HCT116 (cell line): ENCODE measurements at regions not wholly inside any gene's neighbourhood (a gene's known extent, or its start where the extent isn't known, plus 50 kb on each side); places are given as distances from the start of the nearest gene placed in this dataset.

Experiments used
- ATAC-seq: fragments of 200-7000 bp; cut with Tn5 transposase; 2 replicates; pipeline ENCODE4 v1.9.1; 2020; ENCODE audit warnings: mild to moderate bottlenecking, moderate library complexity
- BruUV-seq: library from RNA; stranded (reverse); fragments of 400-500 nt; replicated peaks from 2 replicates; lab custom pipeline; 2021; lab: Mats Ljungman, UMichigan
- CTCF ChIA-PET: fragments of 300-600 bp; sonication (Branson Sonifier 250); formaldehyde crosslinking; loops from one replicate; lab custom pipeline; 2021; ENCODE audit warnings: antibody characterized with exemption; lab: Charles Lee
- POLR2A ChIA-PET: fragments of 300-600, 350-600 bp; sonication (Branson Sonifier 250); formaldehyde crosslinking; loops from one replicate; lab custom pipeline; 2021; ENCODE audit warnings: antibody characterized with exemption; lab: Charles Lee
- RAD21 ChIA-PET, 2 experiments: fragments of 300-600 bp; sonication (Branson Sonifier 250); formaldehyde crosslinking; loops; one replicate each; lab custom pipeline; 2023; ENCODE audit warnings: low total read pairs in 2 of 2; ENCODE audit not compliant: uncharacterized antibody in 2 of 2, unreplicated experiment in 2 of 2, low non-redundant PET in 1 of 2; lab: Charles Lee
- DNase-seq: peaks from one replicate; pipeline ENCODE4 v3.0.0-alpha.2; 2010; ENCODE audit warnings: low read depth, low spot score
- H2AFZ ChIP-seq: fragments of 200-600 bp; shearing (Covaris generic), sonication (generic); 2 replicates; pipeline ENCODE4 v1.6.1; 2017; ENCODE audit warnings: low read depth, mixed run types, mixed read lengths, antibody characterized with exemption, low read length; ENCODE audit not compliant: poor library complexity, severe bottlenecking
- H3K27ac ChIP-seq: 2 replicates; pipeline ENCODE4 v1.5.1; 2012; ENCODE audit warnings: low read depth, low read length
- H3K27me3 ChIP-seq: fragments of 200-600 bp; sonication (generic); 2 replicates; pipeline ENCODE4 v1.6.1; 2016; ENCODE audit warnings: mixed run types, low read length, mixed read lengths; ENCODE audit not compliant: insufficient read depth
- H3K36me3 ChIP-seq, 2 experiments: fragments of 200-500 bp in 1 of 2; fragments of 200-600 bp in 1 of 2; sonication (Bioruptor generic) in 1 of 2; sonication (generic) in 1 of 2; 2 replicates each; pipeline versions ENCODE4 v1.5.1 to v1.6.1; 2014 to 2016; ENCODE audit warnings: low read length in 2 of 2, inconsistent platforms in 1 of 2, mixed read lengths in 1 of 2, mixed run types in 1 of 2; ENCODE audit not compliant: insufficient read depth in 2 of 2, control insufficient read depth in 1 of 2
- H3K4me1 ChIP-seq, 2 experiments: fragments of 200-600 bp in 1 of 2; sonication (generic) in 1 of 2; 2 replicates each; pipeline versions ENCODE4 v1.5.1 to v1.6.1; 2012 to 2017; ENCODE audit warnings: low read length in 2 of 2, inconsistent platforms in 1 of 2, mild to moderate bottlenecking in 1 of 2, mixed read lengths in 1 of 2, mixed run types in 1 of 2, moderate library complexity in 1 of 2; ENCODE audit not compliant: insufficient read depth in 2 of 2, control insufficient read depth in 1 of 2
- H3K4me2 ChIP-seq: fragments of 200-600 bp; sonication (generic); 2 replicates; pipeline ENCODE4 v1.6.1; 2017; ENCODE audit warnings: mixed run types, low read length, mixed read lengths
- H3K4me3 ChIP-seq, 2 experiments: fragments of 200-600 bp in 1 of 2; sonication (generic) in 1 of 2; replicated peaks in 1 of 2; 2 replicates each; pipeline ENCODE4 v1.5.1; 2011 to 2016; ENCODE audit warnings: low read length in 2 of 2, control low read depth in 1 of 2, low read depth in 1 of 2, mild to moderate bottlenecking in 1 of 2, mixed read lengths in 1 of 2, mixed run types in 1 of 2
- H3K79me2 ChIP-seq: fragments of 200-600 bp; sonication (generic); 2 replicates; pipeline ENCODE4 v1.6.1; 2017; ENCODE audit warnings: mild to moderate bottlenecking, mixed run types, low read length, moderate library complexity, mixed read lengths; ENCODE audit not compliant: insufficient read depth
- H3K9ac ChIP-seq: fragments of 200-600 bp; sonication (generic); 2 replicates; pipeline ENCODE4 v1.6.1; 2016; ENCODE audit warnings: low read length, mixed read lengths
- H3K9me2 ChIP-seq: fragments of 200-600 bp; sonication (generic), shearing (Covaris generic); 2 replicates; pipeline ENCODE4 v1.6.1; 2017; ENCODE audit warnings: mixed run types, mild to moderate bottlenecking, moderate library complexity; ENCODE audit not compliant: insufficient read depth
- H3K9me3 ChIP-seq, 2 experiments: fragments of 200-500 bp in 1 of 2; fragments of 200-600 bp in 1 of 2; sonication (Bioruptor generic) in 1 of 2; sonication (generic) in 1 of 2; 2 replicates each; pipeline ENCODE4 v1.6.1; 2014 to 2017; ENCODE audit warnings: low read length in 2 of 2, mixed read lengths in 2 of 2, inconsistent platforms in 1 of 2, low read depth in 1 of 2, mild to moderate bottlenecking in 1 of 2, mixed run types in 1 of 2, moderate library complexity in 1 of 2; ENCODE audit not compliant: control insufficient read depth in 1 of 2, insufficient read depth in 1 of 2
- H4K20me1 ChIP-seq: fragments of 200-600 bp; sonication (generic), shearing (Covaris generic); 2 replicates; pipeline ENCODE4 v1.6.1; 2017; ENCODE audit warnings: mixed run types, mild to moderate bottlenecking, moderate library complexity; ENCODE audit not compliant: insufficient read depth
- CBX3 ChIP-seq: IDR thresholded peaks from 2 replicates; pipeline ENCODE4 v1.6.1; 2012; ENCODE audit warnings: low read depth
- CTCF ChIP-seq, 3 experiments: fragments of 200-600 bp in 1 of 3; sonication (generic) in 1 of 3; IDR thresholded peaks in 2 of 3; conservative IDR thresholded peaks in 1 of 3; 2 replicates each; pipeline ENCODE4 v1.5.1; 2012 to 2017; ENCODE audit warnings: low read depth in 2 of 3, low read length in 2 of 3, antibody characterized with exemption in 1 of 3, borderline replicate concordance in 1 of 3, control low read depth in 1 of 3, mild to moderate bottlenecking in 1 of 3, mixed read lengths in 1 of 3, mixed run types in 1 of 3, moderate library complexity in 1 of 3; ENCODE audit not compliant: insufficient read depth in 1 of 3
- EGR1 ChIP-seq: IDR thresholded peaks from 2 replicates; pipeline ENCODE4 v1.6.1; 2012; ENCODE audit warnings: low read depth
- ELF1 ChIP-seq: IDR thresholded peaks from 2 replicates; pipeline ENCODE4 v1.6.1; 2012; ENCODE audit warnings: low read depth, borderline replicate concordance
- EZH2 ChIP-seq: fragments of 200-600 bp; sonication (generic); IDR thresholded peaks from 2 replicates; pipeline ENCODE4 v1.6.1; 2017; ENCODE audit warnings: antibody characterized with exemption, mixed run types
- JUND ChIP-seq: IDR thresholded peaks from 2 replicates; pipeline ENCODE4 v1.6.1; 2012
- MAX ChIP-seq: IDR thresholded peaks from 2 replicates; pipeline ENCODE4 v1.6.1; 2012
- REST ChIP-seq: IDR thresholded peaks from 2 replicates; pipeline ENCODE4 v1.6.1; 2012; ENCODE audit warnings: low read depth
- TCF7L2 ChIP-seq: IDR thresholded peaks from 2 replicates; pipeline ENCODE4 v1.7.0; 2011; ENCODE audit warnings: borderline replicate concordance, inconsistent platforms; ENCODE audit not compliant: insufficient read depth, insufficient read length; ENCODE audit errors: extremely low read depth
- YY1 ChIP-seq: IDR thresholded peaks from 2 replicates; pipeline ENCODE4 v1.6.1; 2011; ENCODE audit warnings: low read length, low read depth, moderate library complexity, mild to moderate bottlenecking; ENCODE audit not compliant: insufficient replicate concordance; ENCODE audit errors: extremely low read depth
- ZFX ChIP-seq: fragments of 450-650 bp; IDR thresholded peaks from 2 replicates; pipeline ENCODE4 v1.6.1; 2017
- ZNF274 ChIP-seq: fragments of 200-500 bp; sonication (Bioruptor generic); IDR thresholded peaks from 2 replicates; pipeline ENCODE4 v1.6.1; 2014; ENCODE audit warnings: mild to moderate bottlenecking, low read depth, low read length, inconsistent platforms
- intact Hi-C: fragments of 100-400 bp; cut with micrococcal nuclease; formaldehyde crosslinking; loops from 2 replicates; pipeline ENCODE4 v1.10.0; 2022

- TF ChIP-seq CBX3 = 0 out of 2 replicates have a peak, but pooled peaks have one; percentile 21
- TF ChIP-seq, all 23 proteins: peak for 4
These were observed 1663.6 kb downstream of the SUCLG1 start (continued) for GRCh38 chr2:82795446-82795845.

- CTCF ChIA-PET = no interaction called here
- Histone ChIP-seq H3K4me3 (no peak overlapping the region), H3K9me2 (no peaks in the 10 kb centered on the region), H3K9me3 (no peaks in the 10 kb centered on the region), H4K20me1 (no peaks in the 10 kb centered on the region), H3K9ac (no peak overlapping the region), H3K4me2 (no peak overlapping the region), H3K36me3 (no peaks in the 10 kb centered on the region), H3K4me1 (peaks cover 7 to 23% of the 10 kb centered on the region in 2 experiments; a peak in 3 of 4 replicates), H3K27ac (no peak overlapping the region), H3K27me3 (no peaks in the 10 kb centered on the region), H2AFZ (no peak overlapping the region), H3K79me2 (no peaks in the 10 kb centered on the region)
- no peak for DNase-seq
- TF ChIP-seq EGR1 = no peak
- TF ChIP-seq TCF7L2 = no peak
- no peak for TF ChIP-seq YY1
- no peak for TF ChIP-seq REST
- no peak for TF ChIP-seq CTCF (IDR thresholded peaks at IDR 0.05 in 2 of 3, conservative IDR thresholded peaks at IDR 0.05 in 1 of 3; ENCODE audit: borderline replicate concordance in 1 of 3, insufficient read depth in 1 of 3, low read depth in 2 of 3, low read length in 2 of 3)
- TF ChIP-seq ZFX = no peak
- TF ChIP-seq MAX = no peak
- TF ChIP-seq JUND = no peak
- TF ChIP-seq ELF1 = no peak
- TF ChIP-seq EZH2 = no peak
- TF ChIP-seq ZNF274 = no peak
- RAD21 ChIA-PET = no interaction called here
- BruUV-seq = no TSS peak
- ATAC-seq = no peak
- POLR2A ChIA-PET = no interaction called here
- intact Hi-C loops = no loop called here
These were observed 1665.2 kb downstream of the SUCLG1 start for GRCh38 chr2:82793711-82794435.
